ENCODE measurements at regions not wholly inside any gene's neighbourhood (a gene's known extent, or its start where the extent isn't known, plus 50 kb on each side); places are given as distances from the start of the nearest gene placed in this dataset.

GRCh38 chr18:2392446-2392845 lies 178.9 kb downstream of the METTL4 start:
- Histone ChIP-seq H3K27me3 (ENCODE audit: low read depth) (no peaks in the 10 kb centered on the region), H3K9me3 (no peaks in the 10 kb centered on the region), H3K4me3 (no peak overlapping the region), H3K4me1 (no peaks in the 10 kb centered on the region), H3K36me3 (replicated peaks) (no peaks in the 10 kb centered on the region)
- in situ Hi-C loops (cut with MboI; ENCODE audit: low sequenced_read_pairs), result no loop called here
- no peak for DNase-seq (ENCODE audit: low spot score in 2 of 2)

DNA sequence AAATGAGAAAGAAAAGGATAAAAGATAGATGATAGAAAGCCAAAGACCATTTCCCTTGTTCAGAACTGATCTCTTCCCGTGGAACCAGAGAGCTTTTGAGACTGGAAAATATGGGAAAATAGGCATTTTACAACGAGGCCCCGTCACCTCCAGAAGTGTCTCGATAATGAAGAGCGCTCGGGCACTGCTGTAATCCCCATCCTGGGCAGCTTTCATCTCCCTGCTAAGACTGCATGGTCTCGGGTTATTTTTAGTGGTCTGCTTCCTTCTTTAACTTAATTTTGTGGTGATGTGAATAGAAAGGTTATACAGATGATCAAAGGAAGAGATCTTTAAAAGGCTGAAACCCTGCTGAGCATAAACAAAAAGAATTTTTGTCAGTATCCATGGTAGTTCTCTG lies 176.6 kb downstream of the METTL4 start:
- Histone ChIP-seq H3K4me1 (no peaks in the 10 kb centered on the region), H3K27me3 (ENCODE audit: low read depth) (no peaks in the 10 kb centered on the region), H3K36me3 (replicated peaks) (no peaks in the 10 kb centered on the region), H3K4me3 (no peak overlapping the region), H3K9me3 (no peaks in the 10 kb centered on the region)
- in situ Hi-C loops (cut with MboI; ENCODE audit: low sequenced_read_pairs), result no loop called here
- no peak for DNase-seq (ENCODE audit: low spot score in 2 of 2)

DNA sequence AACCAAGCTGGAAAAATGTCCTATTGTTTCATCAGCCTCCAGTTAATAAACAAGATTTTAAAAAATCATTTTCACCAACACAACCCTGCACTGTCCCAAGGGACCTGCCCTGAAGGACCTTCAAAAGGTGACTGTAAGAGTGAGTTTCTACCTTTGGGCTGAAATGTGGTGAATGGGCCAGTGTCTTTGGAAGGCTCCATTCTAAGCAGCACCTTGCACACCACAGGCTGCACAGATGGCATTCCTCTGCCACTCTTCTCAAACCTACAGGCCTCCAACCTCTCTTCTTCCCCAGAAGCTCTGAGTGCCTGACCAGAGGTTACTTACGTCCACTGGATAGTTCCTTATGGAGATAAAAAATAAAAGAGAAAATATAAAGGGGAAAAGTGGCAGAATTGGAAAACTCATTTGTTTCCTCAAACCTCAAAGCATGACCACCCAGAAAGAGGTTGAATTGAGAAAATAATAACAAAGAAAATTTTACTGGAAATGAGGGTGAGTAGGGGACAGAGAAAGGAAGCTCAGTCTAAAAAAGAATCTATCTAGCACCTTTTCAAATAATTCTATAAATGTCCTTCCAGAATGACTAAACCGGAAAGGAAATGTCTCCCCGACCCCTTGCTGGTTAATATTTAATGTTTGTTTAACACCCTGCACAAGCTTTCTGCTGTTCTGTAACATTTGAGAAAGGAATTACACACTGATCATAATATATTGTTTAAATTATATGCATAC lies 175.7 kb downstream of the METTL4 start:
- Histone ChIP-seq H3K4me1 (no peaks in the 10 kb centered on the region), H3K27me3 (ENCODE audit: low read depth) (no peaks in the 10 kb centered on the region), H3K4me3 (no peak overlapping the region), H3K36me3 (replicated peaks) (no peaks in the 10 kb centered on the region), H3K9me3 (no peaks in the 10 kb centered on the region)
- DNase-seq (ENCODE audit: low spot score in 2 of 2), result no peak
- in situ Hi-C loops (cut with MboI; ENCODE audit: low sequenced_read_pairs), result no loop called here

- no peak for DNase-seq (ENCODE audit: low spot score in 2 of 2)
- no peak overlapping the region for H3K4me3 ChIP-seq
- no peaks in the 10 kb centered on the region for H3K9me3 ChIP-seq
- no peaks in the 10 kb centered on the region for H3K36me3 ChIP-seq (replicated peaks)
- H3K27me3 ChIP-seq (ENCODE audit: low read depth), result no peaks in the 10 kb centered on the region
- in situ Hi-C loops (cut with MboI; ENCODE audit: low sequenced_read_pairs), result no loop called here
- no peaks in the 10 kb centered on the region for H3K4me1 ChIP-seq
Measured at GRCh38 chr18:2396162-2396505, 175.2 kb downstream of the METTL4 start.

DNA sequence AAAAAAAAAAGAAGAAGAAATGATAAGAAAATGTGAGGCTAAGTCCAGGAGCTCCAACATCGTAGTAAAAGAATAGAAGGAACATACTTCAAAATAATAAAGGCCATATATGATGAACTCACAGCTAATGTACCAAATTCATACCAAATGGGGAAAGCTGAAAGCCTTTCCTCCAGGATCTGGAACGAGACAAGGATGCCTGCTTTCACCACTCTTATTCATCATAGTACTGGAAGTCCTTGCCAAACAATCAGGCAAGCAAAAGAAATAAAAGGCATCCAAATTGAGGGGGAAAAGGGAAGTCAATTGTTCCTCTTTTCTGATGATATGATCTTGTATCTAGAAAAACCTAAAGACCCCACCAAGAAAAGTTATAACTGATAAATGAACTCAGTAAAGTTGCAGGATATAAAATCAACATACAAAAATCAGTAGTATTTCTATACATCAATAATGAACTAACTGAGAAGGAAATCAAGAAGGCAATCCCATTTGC lies 170.6 kb downstream of the METTL4 start:
- no peak overlapping the region for H3K4me3 ChIP-seq
- H3K36me3 ChIP-seq (replicated peaks), result no peaks in the 10 kb centered on the region
- H3K27me3 ChIP-seq (ENCODE audit: low read depth), result no peaks in the 10 kb centered on the region
- DNase-seq (ENCODE audit: low spot score in 2 of 2), result no peak
- H3K4me1 ChIP-seq, result no peaks in the 10 kb centered on the region; the same call in 1 of the 2 replicates
- in situ Hi-C loops (cut with MboI; ENCODE audit: low sequenced_read_pairs), result no loop called here
- H3K9me3 ChIP-seq, result no peaks in the 10 kb centered on the region

DNA sequence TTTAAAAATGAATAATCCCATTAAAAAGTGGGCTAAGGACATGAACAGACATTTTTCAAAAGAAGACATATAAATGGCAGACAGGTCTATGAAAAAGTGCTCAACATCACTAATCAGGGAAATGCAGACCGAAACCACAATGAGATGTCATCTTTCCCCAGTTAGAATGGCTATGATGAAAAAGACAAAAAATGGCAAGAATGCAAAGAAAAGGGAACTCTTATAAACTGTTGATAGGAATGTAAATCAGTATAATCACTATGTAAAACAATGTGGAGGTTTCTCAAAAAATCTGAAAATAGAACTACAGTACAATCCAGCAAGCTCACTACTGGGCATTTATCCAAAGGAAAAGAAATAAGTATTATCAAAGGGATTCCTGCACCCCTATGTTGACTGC lies 169.2 kb downstream of the METTL4 start:
- Histone ChIP-seq H3K9me3 (no peaks in the 10 kb centered on the region), H3K4me3 (no peak overlapping the region), H3K36me3 (replicated peaks) (no peaks in the 10 kb centered on the region), H3K4me1 (no peaks in the 10 kb centered on the region; the same call in 1 of the 2 replicates), H3K27me3 (ENCODE audit: low read depth) (no peaks in the 10 kb centered on the region)
- in situ Hi-C loops (cut with MboI; ENCODE audit: low sequenced_read_pairs), result no loop called here
- no peak for DNase-seq (ENCODE audit: low spot score in 2 of 2)

DNA sequence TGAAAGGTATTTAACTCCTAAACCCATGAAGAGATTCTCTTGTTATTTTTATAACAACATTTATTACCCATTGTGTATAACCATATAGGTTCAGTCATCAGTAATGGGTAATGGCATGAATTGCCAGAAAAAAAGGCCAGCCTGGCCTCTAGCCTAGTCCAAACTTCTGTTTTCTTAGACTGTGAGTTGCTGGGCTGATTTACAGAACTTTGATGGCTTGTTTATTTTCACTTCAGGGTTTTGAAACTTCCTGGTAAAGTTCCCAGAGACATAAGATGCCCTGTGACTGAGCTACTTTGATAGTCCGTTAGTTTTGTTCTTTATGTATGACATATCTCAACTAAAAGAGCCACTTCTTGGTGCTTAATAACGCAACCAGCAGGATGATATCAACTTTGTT lies 164.8 kb downstream of the METTL4 start:
- Histone ChIP-seq H3K4me3 (no peak overlapping the region), H3K36me3 (replicated peaks) (no peaks in the 10 kb centered on the region), H3K4me1 (no peaks in the 10 kb centered on the region; the same call in 1 of the 2 replicates), H3K9me3 (no peaks in the 10 kb centered on the region), H3K27me3 (ENCODE audit: low read depth) (0 out of 2 replicates have a peak, but pooled peaks cover 2% of the 10 kb centered on the region)
- no peak for DNase-seq (ENCODE audit: low spot score in 2 of 2)
- in situ Hi-C loops (cut with MboI; ENCODE audit: low sequenced_read_pairs), result no loop called here

GRCh38 chr18:2407961-2408360 lies 163.3 kb downstream of the METTL4 start:
- no peak overlapping the region for H3K4me3 ChIP-seq
- no peaks in the 10 kb centered on the region for H3K9me3 ChIP-seq
- H3K36me3 ChIP-seq (replicated peaks), result no peaks in the 10 kb centered on the region
- no peak for DNase-seq (ENCODE audit: low spot score in 2 of 2)
- no peaks in the 10 kb centered on the region for H3K4me1 ChIP-seq
- H3K27me3 ChIP-seq (ENCODE audit: low read depth), result 0 out of 2 replicates have a peak, but pooled peaks cover 2% of the 10 kb centered on the region
- in situ Hi-C loops (cut with MboI; ENCODE audit: low sequenced_read_pairs), result no loop called here

GRCh38 chr18:2409906-2410305 lies 161.4 kb downstream of the METTL4 start:
- in situ Hi-C loops (cut with MboI; ENCODE audit: low sequenced_read_pairs), result no loop called here
- H3K9me3 ChIP-seq, result no peaks in the 10 kb centered on the region

GRCh38 chr18:2410688-2411087 lies 160.6 kb downstream of the METTL4 start:
- no peaks in the 10 kb centered on the region for H3K4me1 ChIP-seq
- H3K9me3 ChIP-seq, result no peaks in the 10 kb centered on the region
- H3K27me3 ChIP-seq (ENCODE audit: low read depth), result 0 out of 2 replicates have a peak, but pooled peaks cover 2% of the 10 kb centered on the region
- H3K4me3 ChIP-seq, result no peak overlapping the region
- no peaks in the 10 kb centered on the region for H3K36me3 ChIP-seq (replicated peaks)
- in situ Hi-C loops (cut with MboI; ENCODE audit: low sequenced_read_pairs), result no loop called here
- no peak for DNase-seq (ENCODE audit: low spot score in 2 of 2)

More at GRCh38 chr18:2409906-2410305, 161.4 kb downstream of the METTL4 start:
- H3K4me1 ChIP-seq, result no peaks in the 10 kb centered on the region
- DNase-seq (ENCODE audit: low spot score in 2 of 2), result no peak
- no peak overlapping the region for H3K4me3 ChIP-seq
- no peaks in the 10 kb centered on the region for H3K36me3 ChIP-seq (replicated peaks)
- 0 out of 2 replicates have a peak, but pooled peaks cover 2% of the 10 kb centered on the region for H3K27me3 ChIP-seq (ENCODE audit: low read depth)

DNA sequence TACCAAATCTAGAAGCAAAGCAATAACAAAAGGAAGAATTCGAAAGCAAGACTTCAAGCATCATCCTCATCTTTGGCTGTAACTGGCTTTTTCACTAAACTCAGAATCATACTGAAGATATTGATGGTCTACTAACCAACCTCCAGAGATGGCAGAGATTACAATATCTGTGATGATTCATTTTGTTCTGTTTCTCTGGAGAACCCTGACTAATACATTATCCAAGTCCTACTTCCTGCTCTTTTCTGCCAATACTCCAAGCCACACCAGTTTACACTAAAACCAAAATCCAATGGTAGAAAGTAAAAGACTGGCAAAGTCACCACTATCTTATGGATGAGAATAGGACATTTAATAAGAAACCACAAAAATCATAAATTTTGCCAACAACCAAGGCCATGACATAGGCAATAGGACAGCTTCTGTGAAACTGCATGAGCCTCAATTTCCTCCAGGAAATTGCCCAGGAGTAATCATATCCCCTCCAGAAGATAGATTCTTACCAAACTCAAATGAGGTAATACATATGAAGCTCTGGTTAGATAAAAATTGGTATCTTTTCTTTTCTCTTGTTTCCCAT lies 159.8 kb downstream of the METTL4 start:
- in situ Hi-C loops (cut with MboI; ENCODE audit: low sequenced_read_pairs), result no loop called here
- no peak overlapping the region for H3K4me3 ChIP-seq
- no peak for DNase-seq (ENCODE audit: low spot score in 2 of 2)
- H3K4me1 ChIP-seq, result no peaks in the 10 kb centered on the region
- 0 out of 2 replicates have a peak, but pooled peaks cover 2% of the 10 kb centered on the region for H3K27me3 ChIP-seq (ENCODE audit: low read depth)
- H3K36me3 ChIP-seq (replicated peaks), result no peaks in the 10 kb centered on the region
- no peaks in the 10 kb centered on the region for H3K9me3 ChIP-seq

GRCh38 chr18:2412281-2412680 lies 159.0 kb downstream of the METTL4 start:
- Histone ChIP-seq H3K4me3 (no peak overlapping the region), H3K27me3 (ENCODE audit: low read depth) (0 out of 2 replicates have a peak, but pooled peaks cover 2% of the 10 kb centered on the region), H3K9me3 (no peaks in the 10 kb centered on the region), H3K36me3 (replicated peaks) (no peaks in the 10 kb centered on the region), H3K4me1 (no peaks in the 10 kb centered on the region)
- no peak for DNase-seq (ENCODE audit: low spot score in 2 of 2)
- in situ Hi-C loops (cut with MboI; ENCODE audit: low sequenced_read_pairs), result no loop called here

DNA sequence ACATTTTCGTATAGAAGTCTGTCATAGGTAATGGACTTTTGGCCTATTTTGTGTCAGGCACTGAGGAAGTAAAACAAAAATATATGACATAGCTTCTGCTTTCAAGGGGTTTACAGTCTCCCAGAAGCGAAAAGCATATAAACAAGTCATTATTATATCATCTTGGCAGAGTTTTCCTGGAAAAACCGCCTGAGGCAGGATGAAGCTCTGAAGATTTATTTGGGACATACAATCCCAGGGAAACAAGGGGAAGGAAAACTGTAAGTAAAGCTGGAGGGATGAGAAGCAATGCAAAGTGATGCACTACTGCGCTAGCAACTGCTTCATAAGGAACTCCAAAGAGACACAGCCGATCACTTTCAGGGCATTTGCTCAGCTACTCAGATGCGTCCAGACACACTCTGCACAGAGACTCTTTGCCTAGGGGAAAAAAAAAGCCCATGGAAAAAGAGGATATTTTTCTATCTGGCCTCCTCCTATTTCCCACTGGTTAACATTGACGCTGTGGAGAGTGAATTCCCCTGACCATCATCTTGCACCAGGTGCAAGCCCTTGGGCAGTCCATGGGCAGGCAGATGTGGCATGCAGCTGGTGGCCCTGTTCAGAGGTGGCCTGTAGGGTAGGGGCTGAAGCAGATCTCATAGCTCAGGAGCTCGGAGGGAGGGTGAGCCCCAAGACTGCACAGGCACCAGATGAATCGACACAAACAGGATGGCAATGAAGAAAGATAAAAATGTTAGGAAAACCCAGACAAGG lies 158.1 kb downstream of the METTL4 start:
- no peaks in the 10 kb centered on the region for H3K36me3 ChIP-seq (replicated peaks)
- H3K9me3 ChIP-seq, result no peaks in the 10 kb centered on the region
- in situ Hi-C loops (cut with MboI; ENCODE audit: low sequenced_read_pairs), result no loop called here
- no peaks in the 10 kb centered on the region for H3K4me1 ChIP-seq
- no peak overlapping the region for H3K4me3 ChIP-seq
- no peak for DNase-seq (ENCODE audit: low spot score in 2 of 2)
- 0 out of 2 replicates have a peak, but pooled peaks cover 2% of the 10 kb centered on the region for H3K27me3 ChIP-seq (ENCODE audit: low read depth)

DNA sequence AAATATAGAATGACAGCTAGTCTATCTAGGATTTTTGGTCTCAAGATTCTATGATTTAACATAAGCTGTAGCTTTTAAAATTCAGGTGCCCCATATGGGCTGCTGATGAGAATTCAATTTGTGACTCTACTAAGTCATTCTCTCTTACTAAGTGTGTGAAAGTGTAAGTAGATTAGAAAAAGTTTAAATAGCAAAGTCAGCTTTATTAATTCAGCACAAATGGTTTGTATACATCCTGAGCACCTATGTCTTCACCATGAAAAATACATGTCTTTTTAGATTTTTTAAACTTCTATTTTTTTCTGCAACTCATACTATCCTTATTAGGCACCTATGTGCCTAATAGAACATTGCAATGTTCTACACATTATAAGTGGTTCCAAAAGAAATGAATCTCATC lies 157.1 kb downstream of the METTL4 start:
- no peaks in the 10 kb centered on the region for H3K4me1 ChIP-seq
- no peak overlapping the region for H3K4me3 ChIP-seq
- in situ Hi-C loops (cut with MboI; ENCODE audit: low sequenced_read_pairs), result no loop called here
- H3K36me3 ChIP-seq (replicated peaks), result no peaks in the 10 kb centered on the region
- H3K27me3 ChIP-seq (ENCODE audit: low read depth), result 0 out of 2 replicates have a peak, but pooled peaks cover 1% of the 10 kb centered on the region
- no peak for DNase-seq (ENCODE audit: low spot score in 2 of 2)
- H3K9me3 ChIP-seq, result no peaks in the 10 kb centered on the region

Data from HAP-1 (cell line).